DND-41 (cell line): ENCODE measurements at regions not wholly inside any gene's neighbourhood (a gene's known extent, or its start where the extent isn't known, plus 50 kb on each side); places are given as distances from the start of the nearest gene placed in this dataset.
A peak's percentile ranks its signal among the peaks of the same experiment; 100 is the strongest.

Source experiments
- ATAC-seq: fragments of 200-7000 bp; cut with Tn5 transposase; 3 replicates; pipeline ENCODE4 v1.9.1; 2021; ENCODE audit warnings: low read depth; ENCODE audit not compliant: insufficient read depth
- DNase-seq: peaks from one replicate; pipeline ENCODE4 v3.0.0-alpha.2; 2020
- H2AFZ ChIP-seq: 2 replicates; pipeline ENCODE4 v1.6.0; 2012; ENCODE audit warnings: low read depth, low read length
- H3K27ac ChIP-seq: 2 replicates; pipeline ENCODE4 v1.5.1; 2012; ENCODE audit warnings: low read length, inconsistent platforms
- H3K27me3 ChIP-seq: fragments of 200-600 bp; sonication (generic); 2 replicates; pipeline ENCODE4 v1.6.0; 2012; ENCODE audit warnings: low read length, mild to moderate bottlenecking, inconsistent platforms; ENCODE audit not compliant: insufficient read depth, poor library complexity
- H3K36me3 ChIP-seq: 2 replicates; pipeline ENCODE4 v1.5.1; 2012; ENCODE audit warnings: low read length, inconsistent platforms; ENCODE audit not compliant: insufficient read depth
- H3K4me1 ChIP-seq: 2 replicates; pipeline ENCODE4 v1.5.1; 2012; ENCODE audit warnings: mild to moderate bottlenecking, low read length; ENCODE audit not compliant: insufficient read depth
- H3K4me2 ChIP-seq: 2 replicates; pipeline ENCODE4 v1.6.0; 2012; ENCODE audit warnings: mild to moderate bottlenecking, moderate library complexity, low read length, inconsistent platforms; ENCODE audit not compliant: insufficient read depth
- H3K4me3 ChIP-seq, 2 experiments: fragments of 200-600 bp in 1 of 2; shearing (Covaris generic) in 1 of 2; 2 replicates each; pipeline ENCODE4 v1.5.1; 2012 to 2016; ENCODE audit warnings: inconsistent platforms in 2 of 2, low read length in 2 of 2, mild to moderate bottlenecking in 2 of 2, low read depth in 1 of 2, moderate library complexity in 1 of 2
- H3K79me2 ChIP-seq: 2 replicates; pipeline ENCODE4 v1.6.0; 2012; ENCODE audit warnings: low read length, inconsistent platforms; ENCODE audit not compliant: insufficient read depth
- H3K9ac ChIP-seq: 2 replicates; pipeline ENCODE4 v1.6.0; 2012; ENCODE audit warnings: low read depth, mild to moderate bottlenecking, inconsistent platforms, low read length, moderate library complexity
- H3K9me3 ChIP-seq: 2 replicates; pipeline ENCODE4 v1.5.1; 2012; ENCODE audit warnings: low read length, moderate library complexity, mild to moderate bottlenecking, inconsistent platforms; ENCODE audit not compliant: insufficient read depth, severe bottlenecking
- H4K20me1 ChIP-seq: 2 replicates; pipeline ENCODE4 v1.6.0; 2012; ENCODE audit warnings: low read length; ENCODE audit not compliant: insufficient read depth
- CTCF ChIP-seq: IDR thresholded peaks from 2 replicates; pipeline ENCODE4 v1.5.1; 2012; ENCODE audit warnings: borderline replicate concordance, low read length, moderate library complexity, mild to moderate bottlenecking; ENCODE audit not compliant: poor library complexity, severe bottlenecking; ENCODE audit errors: extremely low read depth
- EZH2 ChIP-seq: IDR thresholded peaks from 3 replicates; pipeline ENCODE4 v1.6.1; 2012; ENCODE audit warnings: borderline replicate concordance, low read depth, mild to moderate bottlenecking, moderate library complexity, low read length, inconsistent platforms; ENCODE audit not compliant: severe bottlenecking

GRCh38 chr12:89183985-89184435 is 168.3 kb downstream of the DUSP6 start:
- H3K9ac ChIP-seq: no peak overlapping the region
- TF ChIP-seq CTCF (no peak), EZH2 (no peak)
- DNase-seq: no peak
- no peaks in the 10 kb centered on the region for H3K36me3 ChIP-seq
- peaks cover 3% of the 10 kb centered on the region for H3K9me3 ChIP-seq
- no peaks in the 10 kb centered on the region for H4K20me1 ChIP-seq
- peaks cover 35% of the 10 kb centered on the region for H3K4me1 ChIP-seq
- H2AFZ ChIP-seq: 0 out of 2 replicates have a peak overlapping the region, but pooled peaks have one; percentile 18
- no peak overlapping the region for H3K27ac ChIP-seq
- no peaks in the 10 kb centered on the region for H3K79me2 ChIP-seq
- no peak overlapping the region for H3K4me2 ChIP-seq
- no peak overlapping the region for H3K4me3 ChIP-seq
- H3K27me3 ChIP-seq: no peaks in the 10 kb centered on the region
- ATAC-seq: no peak

- no peak overlapping the region for H3K4me2 ChIP-seq
- no peaks in the 10 kb centered on the region for H4K20me1 ChIP-seq
- H3K27me3 ChIP-seq: no peaks in the 10 kb centered on the region
- no peaks in the 10 kb centered on the region for H3K36me3 ChIP-seq
- TF ChIP-seq EZH2 (no peak), CTCF (no peak)
- no peaks in the 10 kb centered on the region for H3K9me3 ChIP-seq
- no peak overlapping the region for H3K9ac ChIP-seq
- peaks cover 36% of the 10 kb centered on the region for H3K4me1 ChIP-seq
- H3K79me2 ChIP-seq: no peaks in the 10 kb centered on the region
- ATAC-seq (peak; percentile 64), DNase-seq (no peak)
- peak overlapping the region; percentile 24; the same call in 1 of the 2 replicates for H2AFZ ChIP-seq
- no peak overlapping the region for H3K4me3 ChIP-seq
- H3K27ac ChIP-seq: peak overlapping the region; percentile 13
Observed at GRCh38 chr12:89181271-89181920, 170.9 kb downstream of the DUSP6 start.

- Histone ChIP-seq H4K20me1 (no peaks in the 10 kb centered on the region), H3K4me1 (peaks cover 31% of the 10 kb centered on the region), H3K9me3 (no peaks in the 10 kb centered on the region), H3K36me3 (no peaks in the 10 kb centered on the region), H3K27ac (peak overlapping the region; percentile 13; the same call in 1 of the 2 replicates), H3K27me3 (no peaks in the 10 kb centered on the region), H3K79me2 (no peaks in the 10 kb centered on the region), H3K4me2 (no peak overlapping the region), H2AFZ (no peak overlapping the region), H3K9ac (no peak overlapping the region), H3K4me3 (no peak overlapping the region)
- 0 out of 3 replicates have a peak, but pooled peaks have one; percentile 27 for ATAC-seq
- no peak for DNase-seq
- no peak for TF ChIP-seq EZH2
- TF ChIP-seq CTCF: no peak
Observed at GRCh38 chr12:89180496-89180895, 171.8 kb downstream of the DUSP6 start.
